Body of pancreas (tissue), 4 donors: ENCODE measurements at regions not wholly inside any gene's neighbourhood (a gene's known extent, or its start where the extent isn't known, plus 50 kb on each side); places are given as distances from the start of the nearest gene placed in this dataset.

Source experiments
- CTCF ChIP-seq, 7 experiments: fragments of 450-650 bp in 4 of 7; fragments of 200-600 bp in 3 of 7; sonication (generic) in 3 of 7; IDR thresholded peaks; one replicate each; pipeline ENCODE4 v1.5.1; 2016 to 2019; ENCODE audit warnings: antibody characterized with exemption in 7 of 7
- POLR2A ChIP-seq, 3 donors: fragments of 450-650 bp; IDR thresholded peaks; one replicate each; pipeline ENCODE4 v1.6.1; 2016; ENCODE audit warnings: antibody characterized with exemption in 3 of 3, mild to moderate bottlenecking in 2 of 3

GRCh38 chr5:169439362-169439761 is 138.4 kb upstream of the SLIT3 start:
- TF ChIP-seq CTCF (IDR thresholded peaks at IDR 0.05) (no peak), POLR2A (IDR thresholded peaks at IDR 0.05) (no peak)
